Central memory CD4-positive, alpha-beta T cell (primary cell): ENCODE measurements at regions not wholly inside any gene's neighbourhood (a gene's known extent, or its start where the extent isn't known, plus 50 kb on each side); places are given as distances from the start of the nearest gene placed in this dataset.
"Not testable (repeated sequence)": the region's sequence is repeated elsewhere in the genome, so short reads cannot be mapped to it uniquely, and the experiment has no call there.

Experiments used
- DNase-seq: peaks from one replicate; pipeline ENCODE4 v3.0.0; 2022

DNA sequence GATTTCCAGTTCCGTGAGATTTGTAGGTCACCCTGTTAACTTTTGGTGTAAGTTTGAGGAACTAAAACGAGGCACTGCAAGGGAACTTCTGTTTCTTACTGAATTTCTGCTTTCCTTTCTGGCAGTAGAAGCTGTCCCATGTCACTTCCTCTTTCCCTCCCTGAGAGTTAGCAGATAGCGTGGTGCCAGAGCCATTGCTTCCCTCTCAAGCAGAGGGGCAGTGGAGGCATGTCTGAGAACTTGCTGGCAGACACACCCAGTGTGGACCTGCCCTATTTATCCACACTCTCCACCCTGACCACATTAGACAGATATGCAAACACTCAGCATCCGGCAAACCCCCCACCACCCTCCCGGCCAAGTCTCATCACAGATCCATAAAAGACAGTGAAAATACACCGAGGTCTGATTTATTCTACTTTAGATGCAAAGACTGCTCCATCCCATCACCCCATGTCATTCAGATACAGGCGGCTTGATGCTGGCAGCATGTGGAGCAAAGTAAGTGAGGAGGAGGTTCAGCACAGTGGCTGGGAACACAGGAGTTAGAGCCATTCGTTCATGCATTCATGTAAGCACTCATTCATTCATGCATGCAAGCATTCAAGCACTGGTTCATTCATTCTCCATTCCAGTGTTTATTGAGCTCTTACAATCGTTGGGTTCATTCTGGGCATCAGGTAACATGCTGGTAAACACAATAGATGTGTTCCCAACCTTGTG lies 324.7 kb downstream of the SHQ1 start:
- DNase-seq = no peak

DNA sequence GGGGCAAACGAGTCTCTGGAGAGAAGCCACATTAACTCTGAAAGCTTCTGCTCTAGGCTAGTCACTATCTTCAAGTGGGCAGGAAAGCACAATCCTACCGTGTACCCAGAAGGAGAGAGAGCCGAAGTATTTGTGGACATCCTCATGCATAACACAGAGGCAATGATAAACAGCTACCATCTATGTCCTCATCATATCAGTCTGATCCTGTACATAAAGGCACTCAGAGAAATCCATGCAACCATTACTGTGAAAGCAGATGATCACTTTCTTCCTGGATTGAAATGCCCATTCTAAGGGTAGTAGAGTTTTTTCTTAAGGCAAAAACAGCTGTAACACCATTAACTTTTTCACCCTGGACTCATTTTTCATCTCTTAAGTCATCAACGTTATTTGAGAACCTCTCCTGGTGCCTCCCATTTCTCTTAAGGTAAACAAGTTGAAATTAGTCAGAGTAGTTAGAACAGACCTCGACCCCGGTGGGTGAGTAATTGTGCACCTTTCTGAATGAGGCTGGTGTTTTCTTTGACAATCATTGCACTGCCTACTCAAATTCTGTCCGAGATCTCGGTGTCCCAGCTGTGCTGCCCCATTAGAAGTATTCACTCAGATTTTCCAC lies 327.4 kb downstream of the SHQ1 start:
- DNase-seq = no peak

DNA sequence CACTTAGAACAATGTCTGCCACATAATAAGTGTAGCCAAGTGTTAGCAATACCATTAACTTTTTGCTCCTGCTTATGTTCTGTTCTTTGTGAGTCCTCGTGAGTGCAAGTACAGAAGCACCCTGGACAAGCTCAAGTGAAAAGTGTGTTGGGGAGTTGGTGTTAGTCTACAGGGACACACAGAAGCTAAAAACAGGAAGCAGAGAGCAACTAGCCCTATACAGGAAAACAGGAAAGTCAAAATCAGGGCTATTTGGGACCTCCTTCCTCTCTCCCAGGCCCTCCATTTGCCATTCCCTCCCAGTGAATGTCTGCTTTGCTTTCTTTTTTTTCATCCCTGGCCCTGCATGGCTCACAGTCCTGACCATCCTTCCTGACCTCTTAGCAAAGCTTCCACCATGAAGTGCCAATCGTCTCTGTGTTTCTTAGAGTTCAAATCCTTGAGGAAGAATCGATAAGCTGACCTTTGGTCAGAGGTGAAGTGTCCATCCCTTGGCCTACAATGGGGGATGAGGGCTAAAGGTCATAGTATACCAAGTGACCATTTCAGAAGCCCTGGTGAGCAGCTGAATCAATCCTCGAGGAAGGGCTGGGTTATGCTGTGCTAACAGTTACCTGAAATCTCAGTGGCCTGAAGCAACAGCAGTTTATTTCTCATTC lies 328.2 kb downstream of the SHQ1 start:
- DNase-seq = no peak

DNA sequence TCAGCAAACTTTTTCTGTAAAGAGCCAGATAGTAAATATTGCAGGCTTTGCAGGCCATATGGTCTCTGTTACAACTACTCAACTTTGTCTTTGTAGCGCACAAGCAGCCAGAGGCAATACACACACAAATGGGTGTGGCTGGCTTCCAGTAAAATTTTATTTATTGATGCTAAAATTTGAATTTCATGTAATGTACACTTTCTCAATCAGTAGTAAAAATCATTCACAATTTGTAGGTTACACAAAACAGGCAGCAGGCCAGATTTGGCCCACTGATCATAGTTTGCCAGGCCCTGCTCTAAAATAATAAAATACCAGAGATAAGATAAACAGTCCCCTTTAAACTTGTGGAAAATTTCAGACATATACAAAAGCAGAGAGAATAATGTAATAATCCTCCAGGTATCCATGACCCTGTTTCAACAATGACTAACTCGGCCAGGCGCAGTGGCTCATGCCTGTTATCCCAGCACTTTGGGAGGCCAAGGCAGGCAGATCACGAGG lies 330.3 kb downstream of the SHQ1 start:
- no peak for DNase-seq

DNA sequence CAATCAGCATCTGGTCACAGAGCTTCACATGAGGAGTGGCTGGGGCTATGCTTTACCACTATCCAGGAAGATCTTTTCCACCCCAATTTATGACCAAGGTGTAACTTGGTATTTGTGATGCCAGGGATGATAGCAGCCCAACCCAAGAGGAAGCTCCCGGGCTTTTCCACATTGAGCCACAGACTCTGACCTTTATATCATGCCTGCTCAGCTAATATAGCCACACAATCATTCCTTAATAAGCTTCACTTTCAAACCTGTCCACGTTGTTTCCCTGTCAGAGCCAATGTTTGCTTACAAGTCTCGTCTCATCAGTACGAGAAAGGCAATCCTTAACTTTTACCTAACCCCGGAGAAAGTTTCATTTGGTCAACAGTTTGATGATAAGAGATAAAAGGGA lies 330.9 kb downstream of the SHQ1 start:
- no peak for DNase-seq

DNA sequence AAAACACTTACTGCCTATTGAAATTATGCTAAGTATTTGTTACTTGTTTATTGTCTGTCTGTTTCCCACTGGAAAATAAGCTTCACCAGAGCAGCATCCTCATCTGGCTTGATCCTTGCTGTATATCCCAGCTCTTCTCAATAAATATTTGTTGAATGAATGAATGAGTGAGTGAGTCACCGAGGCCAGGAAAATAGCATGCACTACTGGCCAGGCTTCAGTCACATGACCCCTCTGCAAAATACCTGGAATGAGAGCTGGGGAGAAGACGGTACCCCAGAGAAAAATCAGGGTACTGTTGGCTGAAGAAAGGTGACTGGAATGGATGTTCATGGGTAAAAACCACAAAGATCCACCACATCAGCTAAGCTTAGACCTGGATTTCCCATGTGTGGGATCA lies 331.9 kb downstream of the SHQ1 start:
- DNase-seq = no peak

DNA sequence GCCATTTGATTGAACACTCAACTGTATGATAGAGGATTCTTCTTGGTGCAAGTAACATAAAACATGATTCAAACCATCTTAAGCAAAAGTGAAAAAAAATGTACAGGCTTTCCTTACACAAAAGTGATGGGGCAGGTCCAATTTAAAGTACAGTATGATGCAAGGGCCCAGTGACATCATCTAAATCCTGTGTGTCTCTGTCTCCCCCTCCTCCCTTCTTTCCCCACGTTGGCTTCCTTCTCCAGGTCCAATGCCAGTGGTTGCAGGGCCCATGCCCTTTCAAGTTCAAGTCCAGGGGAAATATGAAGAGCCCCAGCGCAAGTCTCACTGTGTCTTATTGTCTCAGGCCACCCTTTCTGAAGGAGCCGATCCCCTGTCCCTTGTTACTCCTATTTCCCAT lies 332.3 kb downstream of the SHQ1 start:
- DNase-seq = no peak

DNA sequence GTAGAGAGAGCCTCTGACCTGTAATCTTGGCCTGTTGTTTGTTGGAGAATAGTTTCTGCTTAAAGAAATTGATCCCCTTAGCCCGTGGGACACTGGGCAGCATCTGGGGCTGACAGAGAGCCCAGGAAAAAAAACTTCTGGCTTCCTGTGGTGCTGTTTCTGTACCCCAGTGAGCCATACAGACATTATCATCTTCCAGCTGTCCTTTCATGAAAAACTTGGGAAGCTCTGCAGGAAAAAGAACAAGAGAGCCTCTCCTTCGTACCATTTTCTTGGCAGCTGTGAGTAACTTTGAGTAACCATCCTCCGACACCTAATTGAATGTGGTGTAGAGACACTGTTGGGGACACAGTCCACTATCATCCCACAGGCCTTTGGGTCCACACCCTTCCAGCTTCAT lies 333.0 kb downstream of the SHQ1 start:
- no peak for DNase-seq

DNA sequence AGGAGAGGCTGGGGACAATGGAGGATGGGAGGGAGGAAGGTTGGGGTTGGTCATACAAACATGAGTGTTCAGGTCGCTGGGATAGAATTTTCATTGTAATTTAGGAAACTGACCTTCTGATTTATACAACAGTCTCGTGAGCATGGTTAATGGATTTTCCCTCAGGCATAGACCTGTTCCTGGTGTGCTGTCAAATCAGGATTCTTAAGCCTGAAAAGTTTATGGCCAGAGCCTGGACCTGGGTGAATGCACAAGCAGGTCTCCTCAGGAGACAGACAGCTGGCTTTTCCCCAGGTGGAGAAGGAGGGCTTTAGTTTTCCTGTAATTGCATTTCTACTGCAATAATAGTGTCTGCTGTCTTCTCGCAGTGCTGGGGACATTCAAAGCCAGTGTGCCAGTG lies 338.0 kb downstream of the SHQ1 start:
- no peak for DNase-seq

DNA sequence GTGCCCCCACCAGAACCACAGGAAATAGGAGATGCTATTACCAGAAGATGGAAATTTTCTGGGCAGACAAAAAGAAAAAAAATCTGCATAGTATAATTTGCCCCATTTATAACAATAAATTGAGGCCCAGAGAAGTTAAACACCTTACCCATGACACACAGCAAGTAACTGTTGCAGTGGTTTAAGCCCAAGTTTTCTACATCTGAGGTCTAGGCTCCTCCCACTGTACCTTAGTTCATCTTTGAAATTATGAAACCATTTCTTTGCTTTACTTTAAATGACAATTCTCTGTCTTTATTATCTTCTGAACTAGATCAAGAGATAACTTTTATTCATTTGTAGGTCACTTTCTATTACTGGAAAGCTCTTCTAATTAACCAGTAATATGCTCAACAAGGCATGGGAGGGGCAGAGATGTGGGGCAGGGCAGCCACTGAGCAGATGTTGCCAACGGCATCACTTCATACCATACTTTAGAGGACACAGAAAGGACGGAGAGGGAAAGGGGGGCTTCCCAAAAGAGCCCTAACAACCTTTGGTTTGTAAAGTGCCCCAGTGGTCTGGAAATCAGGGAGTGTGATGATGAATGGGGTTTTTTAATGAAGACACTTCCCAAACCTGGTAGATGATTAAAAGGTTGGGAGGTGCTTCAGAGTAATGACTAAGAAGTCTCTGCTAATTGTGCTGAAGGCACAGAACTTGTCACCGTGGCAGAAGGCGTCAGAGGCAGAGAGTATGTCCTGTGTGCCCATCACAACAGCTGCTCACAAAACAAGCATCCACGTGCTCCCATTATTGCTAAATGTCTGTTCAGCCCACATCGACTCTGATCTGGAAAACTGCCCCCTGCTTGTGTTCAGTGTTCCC lies 342.5 kb downstream of the SHQ1 start:
- no peak for DNase-seq

DNA sequence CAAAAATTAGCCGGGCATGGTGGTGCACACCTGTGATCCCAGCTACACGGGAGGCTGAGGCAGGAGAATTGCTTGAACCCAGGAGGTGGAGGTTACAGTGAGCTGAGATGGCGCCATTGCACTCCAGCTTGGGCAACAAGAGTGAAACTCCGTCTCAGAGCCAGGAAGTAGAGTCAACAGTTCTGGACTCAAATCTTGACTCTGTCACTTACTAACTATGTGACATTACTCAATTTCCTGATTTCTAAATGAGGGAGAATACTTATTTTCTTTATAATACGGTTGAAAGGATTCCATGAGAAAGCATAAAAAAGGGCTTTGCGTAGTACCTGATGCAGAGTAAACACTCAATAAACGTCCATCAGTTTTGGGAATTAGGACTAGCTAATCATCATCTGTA lies 350.7 kb downstream of the SHQ1 start:
- not testable (repeated sequence) for DNase-seq

DNA sequence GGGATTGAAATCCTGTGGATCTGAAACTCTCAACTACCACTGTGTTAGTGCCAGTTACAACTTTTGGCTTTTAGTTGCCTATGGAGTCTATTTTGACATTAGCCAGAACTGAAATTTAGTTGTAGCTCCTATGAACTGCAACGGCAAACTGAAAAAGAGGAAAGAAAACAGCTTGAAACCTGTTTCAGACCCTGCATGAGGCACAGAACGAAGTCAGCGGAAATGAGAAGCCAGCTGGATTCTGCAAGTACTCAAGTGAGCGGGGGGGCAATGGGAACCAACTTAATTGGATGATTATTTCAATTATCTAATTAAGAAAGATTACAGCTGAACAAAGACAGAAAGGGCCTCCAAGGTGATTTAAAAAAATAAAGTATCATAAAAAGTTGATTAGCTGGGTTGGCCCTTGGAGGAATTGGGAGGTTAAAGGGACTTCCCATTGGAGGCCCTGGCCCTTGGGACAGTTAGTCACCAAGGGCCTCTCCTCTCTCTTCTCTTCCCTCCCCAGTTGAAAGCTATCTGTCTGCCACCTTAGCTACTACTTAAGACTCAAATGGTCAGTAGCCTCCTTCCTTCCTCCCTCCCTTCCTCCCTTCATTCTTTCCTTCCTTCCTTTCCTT lies 352.1 kb downstream of the SHQ1 start:
- DNase-seq = no peak

DNA sequence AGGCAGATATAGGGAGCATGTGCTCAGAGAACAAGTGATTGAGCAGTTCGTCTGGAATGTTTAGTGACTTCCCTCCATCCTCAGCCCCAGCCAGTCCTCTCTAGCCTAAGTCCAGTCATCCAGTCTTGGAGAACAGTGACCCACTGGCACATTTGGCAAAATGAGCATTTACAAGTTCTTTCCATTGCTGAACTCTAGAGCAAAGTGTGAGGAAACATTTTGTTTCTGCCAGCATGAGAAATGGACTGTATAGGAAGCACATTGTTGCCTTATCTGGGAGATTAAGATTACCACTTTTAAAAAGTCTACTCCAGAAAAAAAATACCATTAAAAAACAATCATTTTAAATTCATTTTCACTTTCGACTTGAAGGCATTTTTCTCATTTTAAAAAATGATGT lies 353.6 kb downstream of the SHQ1 start:
- no peak for DNase-seq

DNA sequence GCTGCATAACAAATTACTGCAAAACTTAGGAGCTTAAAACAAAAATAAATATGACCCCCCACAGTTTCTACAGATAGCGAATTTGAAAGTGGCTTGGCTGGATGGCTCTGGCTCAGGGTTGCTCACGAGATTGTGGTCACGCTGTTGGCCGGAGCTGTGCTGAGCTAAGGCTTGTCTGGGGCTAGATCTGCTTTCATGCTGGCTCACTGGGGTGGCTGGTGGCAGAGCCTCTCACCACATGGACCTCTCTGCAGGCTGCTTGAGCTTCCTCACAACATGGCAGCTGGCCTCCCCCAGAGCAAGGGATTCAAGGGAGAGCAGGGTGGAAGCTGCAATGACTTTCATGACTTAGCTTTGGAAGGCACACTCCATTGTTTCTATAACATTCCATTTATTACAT lies 354.1 kb downstream of the SHQ1 start:
- DNase-seq = no peak

DNA sequence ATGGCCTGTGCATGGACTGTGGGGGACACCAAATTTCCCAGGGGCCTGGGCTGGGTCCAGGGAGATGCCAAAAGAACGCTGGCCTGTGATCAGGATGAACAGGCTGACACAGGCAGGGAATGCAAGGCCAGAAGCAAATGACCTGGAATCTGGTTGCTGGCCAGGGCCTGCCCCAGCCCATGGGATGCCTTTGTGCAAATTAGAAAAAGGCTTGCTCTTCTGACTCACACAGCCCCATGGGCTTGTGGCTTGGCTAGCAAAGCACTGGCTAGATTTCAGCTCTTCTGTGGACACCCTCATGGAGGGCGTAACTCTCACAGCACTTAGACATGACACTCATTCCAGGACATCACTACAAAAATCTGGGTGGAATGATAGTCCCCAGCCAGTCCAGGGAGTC lies 356.0 kb downstream of the SHQ1 start:
- no peak for DNase-seq

DNA sequence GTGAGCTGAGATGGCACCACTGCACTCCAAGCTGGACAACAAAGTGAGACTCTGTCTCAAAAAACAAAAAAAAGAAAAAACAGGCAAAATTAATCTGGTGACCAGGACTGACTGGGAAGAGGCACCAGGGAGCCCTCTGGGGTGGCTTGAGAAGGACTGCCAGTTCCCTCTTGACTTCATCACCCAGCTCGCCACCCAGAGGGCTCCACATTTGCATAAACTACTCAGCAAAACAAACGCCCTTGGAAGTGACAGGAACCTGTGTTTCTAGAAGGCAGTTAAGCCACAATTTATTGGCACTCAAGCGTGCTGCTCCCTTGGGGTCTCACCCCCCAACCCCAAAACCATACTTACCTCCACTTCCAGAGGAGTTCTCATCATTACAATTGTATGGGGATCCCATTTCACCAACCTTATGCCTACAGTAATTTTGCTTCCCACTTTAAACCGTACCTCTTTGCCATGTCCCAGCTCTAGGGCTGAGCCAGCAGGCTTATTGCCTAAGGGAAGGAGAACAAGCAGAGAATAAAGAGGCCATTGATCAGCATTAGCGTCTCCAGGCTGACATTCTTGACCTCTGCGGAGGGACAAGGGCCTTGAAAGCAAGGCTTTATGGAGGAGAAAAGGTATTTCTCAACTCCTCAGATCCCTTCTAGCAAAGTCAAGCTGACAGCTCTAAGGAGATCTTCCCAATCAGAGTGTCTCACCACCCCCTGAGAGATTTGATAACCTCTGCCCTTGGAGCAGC lies 357.4 kb downstream of the SHQ1 start:
- DNase-seq = no peak

DNA sequence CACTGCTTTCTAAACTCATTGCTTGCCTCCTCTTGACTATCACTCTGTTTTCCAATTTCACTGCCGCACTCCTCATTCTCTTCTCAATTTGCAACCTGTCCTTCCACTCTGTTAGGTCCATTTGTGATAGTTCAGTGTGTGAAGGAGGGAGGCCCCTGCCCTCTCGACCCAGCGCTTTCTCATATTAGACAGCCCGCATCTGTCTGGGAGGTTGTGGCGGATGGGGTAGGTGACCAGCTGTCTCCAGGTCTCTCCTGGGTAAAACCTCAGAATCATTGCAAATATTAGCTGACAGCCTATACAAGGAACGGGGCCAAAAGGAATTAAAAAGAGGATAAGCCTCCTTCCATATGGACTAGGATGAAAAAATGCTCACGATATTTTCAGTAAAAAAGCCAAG lies 358.3 kb downstream of the SHQ1 start:
- DNase-seq = no peak

DNA sequence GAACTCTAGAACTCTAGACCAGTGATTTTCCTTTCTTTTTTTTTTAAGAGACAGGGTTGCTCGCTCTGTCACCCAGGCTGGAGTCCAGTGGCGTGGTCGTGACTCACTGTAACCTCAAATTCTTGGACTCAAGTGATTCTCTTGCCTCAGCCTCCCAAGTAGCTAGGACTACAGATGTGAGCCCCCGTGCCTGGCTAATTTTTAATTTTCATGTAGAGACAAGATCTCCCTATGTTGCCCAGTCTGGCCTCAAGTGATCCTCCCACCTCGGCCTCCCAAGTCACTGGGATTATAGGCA lies 359.6 kb downstream of the SHQ1 start:
- no peak for DNase-seq

DNA sequence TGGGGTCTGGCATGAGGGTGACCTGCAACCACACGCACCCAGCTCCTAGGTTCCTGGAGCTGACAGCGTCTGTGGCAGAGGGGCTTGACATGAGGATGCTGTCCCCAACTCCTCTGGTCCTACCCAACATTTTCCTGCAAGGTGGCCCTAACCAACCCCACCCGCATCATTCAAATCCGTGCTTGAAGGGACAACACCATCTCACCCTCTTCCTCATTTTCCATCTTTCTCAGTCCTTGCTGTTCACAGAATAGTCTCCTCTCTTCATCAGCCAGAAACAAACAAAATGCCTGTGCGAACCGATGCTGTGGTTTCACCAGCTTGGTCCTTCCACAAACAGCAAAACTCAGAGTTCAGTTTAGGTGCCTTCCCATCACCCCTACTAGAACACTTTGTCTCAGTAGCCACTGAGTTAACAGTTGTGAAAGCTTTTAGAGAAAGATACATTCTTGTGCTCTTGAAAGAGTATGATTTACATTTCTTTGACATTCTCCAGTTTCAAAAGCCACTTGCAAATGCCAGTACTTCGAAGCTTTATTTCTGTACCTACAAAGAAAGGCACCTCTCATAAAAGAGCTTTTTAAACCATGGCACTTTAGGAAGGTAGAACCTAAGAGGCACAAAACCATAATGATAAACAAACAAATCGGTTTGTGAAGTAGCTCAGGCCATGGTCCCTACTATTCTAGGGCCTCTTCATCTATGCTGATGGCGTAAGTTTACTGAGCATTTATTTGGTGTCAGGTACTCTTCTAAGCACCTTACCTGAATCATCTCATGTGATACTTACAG lies 360.1 kb downstream of the SHQ1 start:
- DNase-seq = no peak

DNA sequence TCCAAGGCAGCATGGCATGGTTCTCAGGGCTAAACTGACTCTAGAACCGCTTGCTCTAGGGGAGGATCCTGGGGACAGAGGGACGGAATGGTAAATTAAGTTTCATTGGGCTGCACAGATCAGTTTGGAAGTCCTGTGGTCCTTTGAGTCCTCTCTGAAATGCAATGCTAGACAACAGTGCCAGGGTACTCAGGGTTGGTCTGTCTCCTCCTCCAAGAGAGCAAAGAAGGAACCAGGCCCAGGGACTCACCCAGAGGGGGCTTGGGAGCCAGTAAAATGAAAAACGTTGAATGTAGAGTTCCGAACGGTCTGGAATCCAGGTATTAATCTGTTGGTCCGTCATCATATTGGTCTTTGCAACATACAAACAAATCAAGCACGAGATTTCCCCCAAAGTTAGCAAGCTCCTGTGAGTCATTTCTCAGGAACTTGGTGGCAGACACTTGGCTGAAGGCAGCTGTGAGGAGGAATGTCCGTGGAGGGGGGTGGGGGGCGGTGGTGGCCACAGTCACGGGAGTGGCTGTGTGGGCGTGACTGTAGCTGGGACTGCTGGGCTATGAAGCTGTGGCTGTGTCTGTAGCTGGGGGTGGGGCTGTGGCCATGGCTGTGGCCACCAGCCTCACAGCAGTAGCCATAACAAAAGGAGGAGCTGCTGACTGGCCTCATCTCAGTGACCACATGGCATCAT lies 361.0 kb downstream of the SHQ1 start:
- DNase-seq = no peak

DNA sequence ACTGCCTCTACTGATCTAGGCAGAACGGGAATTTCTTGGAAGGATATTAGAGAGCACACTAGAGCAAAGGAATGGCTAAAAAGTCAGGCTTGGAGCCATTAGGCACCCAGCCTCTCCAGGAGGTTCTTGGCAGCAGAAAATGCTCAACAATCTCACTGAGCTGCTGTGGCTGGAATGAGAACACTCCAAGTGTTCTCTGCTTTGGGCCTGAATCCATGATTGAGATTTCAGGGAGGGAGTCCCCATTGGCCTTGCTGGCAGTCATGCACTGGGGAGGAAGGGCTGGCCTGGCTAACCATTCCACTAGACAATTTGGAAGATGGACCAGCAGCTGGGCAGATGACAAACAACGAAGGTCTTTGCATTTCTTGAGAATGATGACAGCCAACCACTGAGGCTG lies 362.6 kb downstream of the SHQ1 start:
- DNase-seq = no peak
